Transverse colon (tissue), 4 donors: ENCODE measurements at regions not wholly inside any gene's neighbourhood (a gene's known extent, or its start where the extent isn't known, plus 50 kb on each side); places are given as distances from the start of the nearest gene placed in this dataset.

Source experiments
- DNase-seq: peaks from one replicate; pipeline ENCODE4 v3.0.0-alpha.2; 2019
- H3K27ac ChIP-seq, 4 donors: fragments of 200-600 bp; sonication (generic); 2 replicates each; pipeline ENCODE4 v1.5.1; 2016 to 2018; ENCODE audit warnings: inconsistent platforms in 4 of 4
- H3K27me3 ChIP-seq: fragments of 200-600 bp; sonication (generic); 2 replicates; pipeline ENCODE4 v1.5.1; 2017; ENCODE audit warnings: inconsistent platforms
- H3K36me3 ChIP-seq, 4 donors: fragments of 200-600 bp; sonication (generic); 2 replicates each; pipeline ENCODE4 v1.5.1; 2017 to 2019; ENCODE audit warnings: inconsistent platforms in 4 of 4
- H3K4me1 ChIP-seq, 4 donors: fragments of 200-600 bp; sonication (generic); 2 replicates each; pipeline ENCODE4 v1.5.1; 2017 to 2020; ENCODE audit warnings: inconsistent platforms in 4 of 4
- H3K4me3 ChIP-seq, 4 donors: fragments of 200-600 bp; sonication (generic); 1 replicate in 1 of 4; 2 replicates in 3 of 4; pipeline versions ENCODE4 v1.5.1 to v1.6.1; 2017 to 2019; ENCODE audit warnings: inconsistent platforms in 4 of 4
- H3K9me3 ChIP-seq, 2 donors: fragments of 200-600 bp; sonication (generic); 2 replicates each; pipeline ENCODE4 v1.5.1; 2017 to 2019; ENCODE audit warnings: inconsistent platforms in 2 of 2
- CTCF ChIP-seq, 5 experiments: fragments of 200-600 bp in 3 of 5; fragments of 450-650 bp in 2 of 5; sonication (generic) in 3 of 5; IDR thresholded peaks; 1 replicate in 2 of 5; 2 replicates in 3 of 5; pipeline ENCODE4 v1.5.1; 2016 to 2017; ENCODE audit warnings: antibody characterized with exemption in 5 of 5, inconsistent platforms in 3 of 5, mild to moderate bottlenecking in 2 of 5, moderate library complexity in 1 of 5
- EP300 ChIP-seq: sonication (generic); formaldehyde crosslinking; IDR thresholded peaks from one replicate; pipeline ENCODE4 v1.6.1; 2017; ENCODE audit warnings: antibody characterized with exemption, low read depth
- POLR2A ChIP-seq: fragments of 450-650 bp; IDR thresholded peaks from one replicate; pipeline ENCODE4 v1.6.1; 2016; ENCODE audit warnings: antibody characterized with exemption, mild to moderate bottlenecking, moderate library complexity
- POLR2AphosphoS5 ChIP-seq, 3 donors: sonication (generic); formaldehyde crosslinking; IDR thresholded peaks; one replicate each; pipeline ENCODE4 v1.6.1; 2016; ENCODE audit warnings: antibody characterized with exemption in 3 of 3
- WGBS, 2 donors: methylation state at CpG; one replicate each; pipeline ENCODE4 v1.1.5; 2018; ENCODE audit warnings: low coverage in 1 of 2; 5-methylcytosine and 5-hydroxymethylcytosine counted together
- in situ Hi-C, 4 donors: fragments of 200-750 bp; cut with MboI; loops; one replicate each; pipeline versions ENCODE4 v1.15.0 to v1.15.1; 2017; ENCODE audit warnings: low sequenced_read_pairs in 3 of 4, low pct_ligation_motif_present in 1 of 4, low pct_unique_long_range_greater_than_20kb in 1 of 4
- intact Hi-C: fragments of 100-400 bp; cut with DNase I; formaldehyde crosslinking; loops from one replicate; pipeline ENCODE4 v1.15.1; 2023; ENCODE audit warnings: low total_unique reads

- no peak for DNase-seq
- H3K27ac ChIP-seq, result no peak overlapping the region
- H3K4me1 ChIP-seq, result peaks cover 0 to 17% (median 8%) of the 10 kb centered on the region in 4 donors
- in situ Hi-C loops (no loop called here), intact Hi-C loops (no loop called here)
- no peak for TF ChIP-seq POLR2A
- TF ChIP-seq EP300, result no peak
- no peak for TF ChIP-seq POLR2AphosphoS5 (IDR thresholded peaks at IDR 0.05)
- no peak overlapping the region for H3K4me3 ChIP-seq
- H3K27me3 ChIP-seq, result no peaks in the 10 kb centered on the region
- WGBS, 2 donors, result 60 to 90% methylated on average over 1 to 5 of the region's 5 CpGs
- no peaks in the 10 kb centered on the region for H3K36me3 ChIP-seq
- H3K9me3 ChIP-seq, result no peaks in the 10 kb centered on the region
These were observed 65.0 kb upstream of the NHSL1 start for GRCh38 chr6:138564170-138564721.

GRCh38 chr6:138567052-138567451, 67.8 kb upstream of the NHSL1 start:
- no peaks in the 10 kb centered on the region for H3K9me3 ChIP-seq
- H3K27ac ChIP-seq, result no peak overlapping the region
- in situ Hi-C loops, result no loop called here
- TF ChIP-seq CTCF (IDR thresholded peaks at IDR 0.05) (no peak), POLR2A (no peak), POLR2AphosphoS5 (IDR thresholded peaks at IDR 0.05) (no peak), EP300 (no peak)
- peaks cover 0 to 14% (median 8%) of the 10 kb centered on the region in 4 donors for H3K4me1 ChIP-seq
- no peak for DNase-seq
- H3K36me3 ChIP-seq, result no peaks in the 10 kb centered on the region
- intact Hi-C loops, result no loop called here
- no peak overlapping the region for H3K4me3 ChIP-seq
- 92 to 98% methylated on average over 6 to 9 of the region's 9 CpGs for WGBS, 2 donors
- H3K27me3 ChIP-seq, result no peaks in the 10 kb centered on the region

- H3K9me3 ChIP-seq, result no peaks in the 10 kb centered on the region
- WGBS, 2 donors, result 80 to 87% methylated on average over 1 to 8 of the region's 8 CpGs
- no peaks in the 10 kb centered on the region for H3K36me3 ChIP-seq
- intact Hi-C loops (no loop called here), in situ Hi-C loops (no loop called here)
- no peak overlapping the region for H3K27ac ChIP-seq
- no peak for TF ChIP-seq POLR2A
- TF ChIP-seq POLR2AphosphoS5 (IDR thresholded peaks at IDR 0.05), result no peak
- TF ChIP-seq EP300, result no peak
- DNase-seq, result no peak
- H3K4me3 ChIP-seq, result no peak overlapping the region
- H3K4me1 ChIP-seq, result peaks cover 0 to 16% (median 9%) of the 10 kb centered on the region in 4 donors
- H3K27me3 ChIP-seq, result no peaks in the 10 kb centered on the region
These were observed 69.7 kb upstream of the NHSL1 start for GRCh38 chr6:138568997-138569396.

- WGBS, 2 donors, result 86% methylated on average over 2 of the region's 2 CpGs
These were observed 70.3 kb upstream of the NHSL1 start for GRCh38 chr6:138569554-138569953.

More at GRCh38 chr6:138569554-138569953, 70.3 kb upstream of the NHSL1 start:
- DNase-seq, result no peak
- H3K27me3 ChIP-seq, result no peaks in the 10 kb centered on the region
- peaks cover 0 to 16% (median 9%) of the 10 kb centered on the region in 4 donors for H3K4me1 ChIP-seq
- no peaks in the 10 kb centered on the region for H3K36me3 ChIP-seq
- TF ChIP-seq POLR2AphosphoS5 (IDR thresholded peaks at IDR 0.05) (no peak), POLR2A (no peak), CTCF (IDR thresholded peaks at IDR 0.05) (no peak), EP300 (no peak)
- no peaks in the 10 kb centered on the region for H3K9me3 ChIP-seq
- in situ Hi-C loops, result no loop called here
- H3K4me3 ChIP-seq, result no peak overlapping the region
- no peak overlapping the region for H3K27ac ChIP-seq
- intact Hi-C loops, result no loop called here
